ENCODE measurements at regions not wholly inside any gene's neighbourhood (a gene's known extent, or its start where the extent isn't known, plus 50 kb on each side); places are given as distances from the start of the nearest gene placed in this dataset.

- no peak for TF ChIP-seq CTCF (IDR thresholded peaks at IDR 0.05)
- TF ChIP-seq POLR2A (IDR thresholded peaks at IDR 0.05) = no peak
These were observed 71.0 kb upstream of the GALNT15 start for GRCh38 chr3:16103472-16103871.
